Smooth muscle cell (in vitro differentiated cells): ENCODE measurements at regions not wholly inside any gene's neighbourhood (a gene's known extent, or its start where the extent isn't known, plus 50 kb on each side); places are given as distances from the start of the nearest gene placed in this dataset.
A peak's percentile ranks its signal among the peaks of the same experiment; 100 is the strongest.

Experiments used
- DNase-seq: peaks from one replicate; lab custom pipeline; 2025; ENCODE audit not compliant: unreplicated experiment; lab: John Stamatoyannopoulos, UW
- H2AFZ ChIP-seq: fragments of 200-600 bp; sonication (generic); 2 replicates; pipeline ENCODE4 v1.6.0; 2016; ENCODE audit warnings: antibody characterized with exemption, low read depth, mild to moderate bottlenecking
- H3F3A ChIP-seq: fragments of 200-600 bp; sonication (generic); 2 replicates; pipeline ENCODE4 v1.6.0; 2017; ENCODE audit warnings: antibody characterized with exemption, low read depth
- H3K27ac ChIP-seq: fragments of 200-600 bp; sonication (generic); 2 replicates; pipeline ENCODE4 v1.5.1; 2016; ENCODE audit warnings: low read depth, mild to moderate bottlenecking
- H3K27me3 ChIP-seq: fragments of 200-600 bp; sonication (generic); 2 replicates; pipeline ENCODE4 v1.6.1; 2016; ENCODE audit warnings: low read depth, mild to moderate bottlenecking
- H3K36me3 ChIP-seq: fragments of 200-600 bp; sonication (generic); 2 replicates; pipeline ENCODE4 v1.5.1; 2016; ENCODE audit warnings: low read depth
- H3K4me1 ChIP-seq: fragments of 200-600 bp; sonication (generic); 2 replicates; pipeline ENCODE4 v1.5.1; 2016; ENCODE audit warnings: low read depth
- H3K4me2 ChIP-seq: fragments of 200-600 bp; sonication (generic); 2 replicates; pipeline ENCODE4 v1.6.0; 2016; ENCODE audit warnings: mild to moderate bottlenecking
- H3K4me3 ChIP-seq: fragments of 200-600 bp; sonication (generic); 2 replicates; pipeline ENCODE4 v1.5.1; 2016; ENCODE audit warnings: mild to moderate bottlenecking
- H3K79me2 ChIP-seq: fragments of 200-600 bp; sonication (generic); 2 replicates; pipeline ENCODE4 v1.6.0; 2016; ENCODE audit warnings: low read depth, mild to moderate bottlenecking
- H3K9ac ChIP-seq: fragments of 200-600 bp; sonication (generic); 2 replicates; pipeline ENCODE4 v1.6.0; 2016; ENCODE audit warnings: low read depth
- H3K9me3 ChIP-seq: fragments of 200-600 bp; sonication (generic); replicated peaks from 2 replicates; pipeline ENCODE4 v1.5.1; 2016; ENCODE audit warnings: low read depth
- H4K20me1 ChIP-seq: fragments of 200-600 bp; sonication (generic); 2 replicates; pipeline ENCODE4 v1.6.0; 2016; ENCODE audit warnings: low read depth
- CTCF ChIP-seq: fragments of 200-600 bp; sonication (generic); IDR thresholded peaks from 2 replicates; pipeline ENCODE4 v1.5.1; 2017; ENCODE audit warnings: borderline replicate concordance, mild to moderate bottlenecking, antibody characterized with exemption; ENCODE audit not compliant: insufficient read depth, poor library complexity, severe bottlenecking
- WGBS: methylation state at CpG from one replicate; pipeline ENCODE4 v1.1.7; 2016; ENCODE audit warnings: low lambda C conversion rate; 5-methylcytosine and 5-hydroxymethylcytosine counted together

- peaks cover 6% of the 10 kb centered on the region for H3F3A ChIP-seq
Observed at GRCh38 chr1:209443361-209443931, 140.1 kb upstream of the CAMK1G start.

GRCh38 chr1:209443975-209444651 is 139.4 kb upstream of the CAMK1G start:
- Histone ChIP-seq H4K20me1 (no peaks in the 10 kb centered on the region), H3K27me3 (no peaks in the 10 kb centered on the region), H3K79me2 (no peaks in the 10 kb centered on the region), H3K9me3 (no peaks in the 10 kb centered on the region), H3K4me3 (no peak overlapping the region), H3K36me3 (no peaks in the 10 kb centered on the region), H3K4me2 (peak overlapping the region; percentile 26), H3K9ac (no peak overlapping the region), H3F3A (peaks cover 6% of the 10 kb centered on the region), H3K4me1 (peaks cover 4% of the 10 kb centered on the region), H3K27ac (no peak overlapping the region), H2AFZ (no peak overlapping the region)
- no peak for TF ChIP-seq CTCF
- WGBS: 48% methylated on average over 3 of the region's 3 CpGs
- DNase-seq: no peak

More at GRCh38 chr1:209443361-209443931, 140.1 kb upstream of the CAMK1G start:
- Histone ChIP-seq H3K4me2 (peak overlapping the region; percentile 26), H4K20me1 (no peaks in the 10 kb centered on the region), H3K4me1 (peaks cover 4% of the 10 kb centered on the region), H3K9ac (no peak overlapping the region), H3K27me3 (no peaks in the 10 kb centered on the region), H3K4me3 (no peak overlapping the region), H3K36me3 (no peaks in the 10 kb centered on the region), H2AFZ (no peak overlapping the region), H3K27ac (no peak overlapping the region), H3K9me3 (no peaks in the 10 kb centered on the region), H3K79me2 (no peaks in the 10 kb centered on the region)
- 80% methylated on average over 5 of the region's 5 CpGs for WGBS
- no peak for TF ChIP-seq CTCF
- DNase-seq: no peak

- peaks cover 4% of the 10 kb centered on the region for H3K4me1 ChIP-seq
- H4K20me1 ChIP-seq: no peaks in the 10 kb centered on the region
- WGBS: 97% methylated on average over 3 of the region's 3 CpGs
- H3K79me2 ChIP-seq: no peaks in the 10 kb centered on the region
- H3F3A ChIP-seq: peaks cover 6% of the 10 kb centered on the region
- H2AFZ ChIP-seq: no peak overlapping the region
- DNase-seq: no peak
- no peak overlapping the region for H3K4me2 ChIP-seq
- no peaks in the 10 kb centered on the region for H3K9me3 ChIP-seq
- no peaks in the 10 kb centered on the region for H3K27me3 ChIP-seq
- no peaks in the 10 kb centered on the region for H3K36me3 ChIP-seq
- H3K27ac ChIP-seq: no peak overlapping the region
- no peak for TF ChIP-seq CTCF
- no peak overlapping the region for H3K9ac ChIP-seq
- H3K4me3 ChIP-seq: no peak overlapping the region
Observed at GRCh38 chr1:209444961-209445360, 138.6 kb upstream of the CAMK1G start.

- no peak overlapping the region for H3K9ac ChIP-seq
- 97% methylated on average over 5 of the region's 5 CpGs for WGBS
- DNase-seq: no peak
Observed at GRCh38 chr1:209445576-209445975, 137.9 kb upstream of the CAMK1G start.

More at GRCh38 chr1:209445576-209445975, 137.9 kb upstream of the CAMK1G start:
- H3F3A ChIP-seq: peaks cover 6% of the 10 kb centered on the region
- peaks cover 4% of the 10 kb centered on the region for H3K4me1 ChIP-seq
- no peak overlapping the region for H3K4me2 ChIP-seq
- no peak overlapping the region for H2AFZ ChIP-seq
- H3K79me2 ChIP-seq: no peaks in the 10 kb centered on the region
- no peak overlapping the region for H3K27ac ChIP-seq
- H3K9me3 ChIP-seq: no peaks in the 10 kb centered on the region
- no peaks in the 10 kb centered on the region for H3K27me3 ChIP-seq
- no peaks in the 10 kb centered on the region for H3K36me3 ChIP-seq
- H4K20me1 ChIP-seq: no peaks in the 10 kb centered on the region
- no peak overlapping the region for H3K4me3 ChIP-seq
- no peak for TF ChIP-seq CTCF
